ENCODE measurements at regions not wholly inside any gene's neighbourhood (a gene's known extent, or its start where the extent isn't known, plus 50 kb on each side); places are given as distances from the start of the nearest gene placed in this dataset.

- TF ChIP-seq CTCF (IDR thresholded peaks at IDR 0.05; ENCODE audit: poor library complexity) (no peak), EZH2 (IDR thresholded peaks at IDR 0.05; ENCODE audit: borderline replicate concordance) (no peak), EZH2phosphoT487 (IDR thresholded peaks at IDR 0.05; ENCODE audit: low read depth, severe bottlenecking, unreplicated experiment) (no peak)
These were observed 364.0 kb upstream of the FAT3 start for GRCh38 chr11:91860661-91861060.

All from hepatocyte (in vitro differentiated cells).